Vagina (tissue), 2 donors: ENCODE measurements at regions not wholly inside any gene's neighbourhood (a gene's known extent, or its start where the extent isn't known, plus 50 kb on each side); places are given as distances from the start of the nearest gene placed in this dataset.

Experiments
- DNase-seq, 2 donors: peaks; one replicate each; pipeline ENCODE4 v3.0.0-alpha.2; 2017; ENCODE audit errors: extremely low spot score in 2 of 2
- H3K27ac ChIP-seq: fragments of 200-600 bp; sonication (generic); one replicate; pipeline ENCODE4 v1.5.1; 2019
- H3K27me3 ChIP-seq: fragments of 200-600 bp; sonication (generic); one replicate; pipeline ENCODE4 v1.5.1; 2019
- H3K36me3 ChIP-seq, 2 donors: fragments of 200-600 bp; sonication (generic); one replicate each; pipeline ENCODE4 v1.5.1; 2017 to 2019
- H3K4me1 ChIP-seq: fragments of 200-600 bp; sonication (generic); one replicate; pipeline ENCODE4 v1.5.1; 2019
- H3K4me3 ChIP-seq, 2 donors: fragments of 200-600 bp; sonication (generic); 1 replicate in 1 of 2; 2 replicates in 1 of 2; pipeline ENCODE4 v1.5.1; 2016 to 2019
- H3K9me3 ChIP-seq: fragments of 200-600 bp; sonication (generic); one replicate; pipeline ENCODE4 v1.5.1; 2019
- POLR2A ChIP-seq, 2 donors: fragments of 450-650 bp; IDR thresholded peaks; one replicate each; pipeline ENCODE4 v1.6.1; 2017; ENCODE audit warnings: antibody characterized with exemption in 2 of 2, mild to moderate bottlenecking in 2 of 2, moderate library complexity in 2 of 2
- POLR2AphosphoS5 ChIP-seq, 2 donors: sonication (generic); formaldehyde crosslinking; IDR thresholded peaks; one replicate each; pipeline ENCODE4 v1.9.0; 2017; ENCODE audit warnings: antibody characterized with exemption in 2 of 2, mild to moderate bottlenecking in 2 of 2, low read depth in 1 of 2; ENCODE audit not compliant: insufficient read depth in 1 of 2
- intact Hi-C: fragments of 100-400 bp; cut with DNase I; formaldehyde crosslinking; loops from one replicate; pipeline ENCODE4 v1.15.1; 2023
- TF ChIP-seq, protein P1 (sequence below), 3 experiments: fragments of 450-650 bp in 2 of 3; fragments of 200-600 bp in 1 of 3; sonication (generic) in 1 of 3; IDR thresholded peaks; one replicate each; pipeline ENCODE4 v1.5.1; 2017 to 2019; ENCODE audit warnings: antibody characterized with exemption in 3 of 3, mild to moderate bottlenecking in 2 of 3, moderate library complexity in 2 of 3

DNA sequence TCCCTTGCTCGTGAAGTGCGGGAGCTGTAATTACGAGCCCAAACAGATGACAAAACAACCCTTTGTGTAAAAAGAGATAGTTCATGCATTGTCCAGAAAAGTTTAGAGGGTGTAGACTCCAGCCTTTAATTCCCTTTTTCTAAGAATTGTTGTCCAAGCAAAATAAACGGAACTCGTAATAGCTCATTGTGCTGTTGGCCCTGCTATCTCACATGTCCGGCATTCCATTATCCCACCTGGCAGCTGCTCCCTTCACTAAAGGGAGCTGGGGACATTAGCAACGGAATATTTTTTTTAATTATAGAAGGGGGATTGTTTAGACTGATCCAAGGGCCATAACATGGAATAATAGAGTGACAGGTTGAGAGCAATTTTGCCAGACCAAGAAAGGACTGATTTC lies 277.5 kb upstream of the TBX3 start:
- no peak for DNase-seq
- Histone ChIP-seq H3K9me3 (no peaks in the 10 kb centered on the region), H3K36me3 (no peaks in the 10 kb centered on the region), H3K4me3 (no peak overlapping the region), H3K4me1 (no peaks in the 10 kb centered on the region), H3K27me3 (no peaks in the 10 kb centered on the region), H3K27ac (no peak overlapping the region)
- TF ChIP-seq, protein P1, sequence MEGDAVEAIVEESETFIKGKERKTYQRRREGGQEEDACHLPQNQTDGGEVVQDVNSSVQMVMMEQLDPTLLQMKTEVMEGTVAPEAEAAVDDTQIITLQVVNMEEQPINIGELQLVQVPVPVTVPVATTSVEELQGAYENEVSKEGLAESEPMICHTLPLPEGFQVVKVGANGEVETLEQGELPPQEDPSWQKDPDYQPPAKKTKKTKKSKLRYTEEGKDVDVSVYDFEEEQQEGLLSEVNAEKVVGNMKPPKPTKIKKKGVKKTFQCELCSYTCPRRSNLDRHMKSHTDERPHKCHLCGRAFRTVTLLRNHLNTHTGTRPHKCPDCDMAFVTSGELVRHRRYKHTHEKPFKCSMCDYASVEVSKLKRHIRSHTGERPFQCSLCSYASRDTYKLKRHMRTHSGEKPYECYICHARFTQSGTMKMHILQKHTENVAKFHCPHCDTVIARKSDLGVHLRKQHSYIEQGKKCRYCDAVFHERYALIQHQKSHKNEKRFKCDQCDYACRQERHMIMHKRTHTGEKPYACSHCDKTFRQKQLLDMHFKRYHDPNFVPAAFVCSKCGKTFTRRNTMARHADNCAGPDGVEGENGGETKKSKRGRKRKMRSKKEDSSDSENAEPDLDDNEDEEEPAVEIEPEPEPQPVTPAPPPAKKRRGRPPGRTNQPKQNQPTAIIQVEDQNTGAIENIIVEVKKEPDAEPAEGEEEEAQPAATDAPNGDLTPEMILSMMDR (IDR thresholded peaks at IDR 0.05) = no peak
- no peak for TF ChIP-seq POLR2A (IDR thresholded peaks at IDR 0.05)
- no peak for TF ChIP-seq POLR2AphosphoS5 (IDR thresholded peaks at IDR 0.05; ENCODE audit: insufficient read depth in 1 of 2, low read depth in 1 of 2)
- intact Hi-C loops = no loop called here

DNA sequence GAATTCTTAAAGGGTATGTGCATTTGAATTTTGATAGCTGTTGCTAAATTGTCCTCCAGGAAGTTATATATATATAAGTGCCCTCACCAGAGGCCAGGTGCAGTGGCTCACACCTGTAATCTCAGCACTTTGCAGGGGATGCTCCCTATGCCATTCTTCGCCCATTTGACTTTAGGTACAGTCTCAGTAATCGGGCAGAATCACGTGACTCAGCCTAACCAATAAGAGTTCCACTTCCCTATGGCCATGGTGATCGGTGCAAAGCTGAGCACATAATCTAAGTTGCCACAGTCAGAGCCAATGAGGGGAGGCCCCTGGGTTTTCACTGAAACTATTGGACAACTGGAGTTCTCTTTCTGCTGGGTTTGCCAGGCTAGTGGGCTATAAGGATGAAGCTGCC lies 274.6 kb upstream of the TBX3 start:
- no peaks in the 10 kb centered on the region for H3K27me3 ChIP-seq
- TF ChIP-seq POLR2A (IDR thresholded peaks at IDR 0.05) (no peak), POLR2AphosphoS5 (IDR thresholded peaks at IDR 0.05; ENCODE audit: insufficient read depth in 1 of 2, low read depth in 1 of 2) (no peak)
- TF ChIP-seq, protein P1 (IDR thresholded peaks at IDR 0.05) = no peak
- intact Hi-C loops = no loop called here

DNA sequence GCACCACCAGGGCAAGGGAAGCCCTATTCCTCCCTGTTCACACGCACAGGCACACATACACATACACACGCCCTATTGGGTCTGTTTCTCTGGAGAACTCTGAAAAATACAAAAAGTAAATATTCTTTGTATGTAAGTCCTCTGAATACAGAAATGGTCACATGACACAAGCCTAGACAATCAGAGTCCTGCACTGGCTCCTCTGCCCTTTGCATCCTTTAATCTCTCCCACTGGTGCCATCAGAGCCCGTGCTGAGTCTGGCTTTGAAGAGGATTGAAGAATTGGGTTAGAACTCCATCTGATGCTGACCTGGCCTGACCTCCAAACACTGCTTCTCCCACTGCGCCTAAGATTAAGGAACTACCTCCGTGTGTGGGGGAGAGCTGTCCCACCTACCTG lies 273.2 kb upstream of the TBX3 start:
- Histone ChIP-seq H3K4me1 (no peaks in the 10 kb centered on the region), H3K36me3 (no peaks in the 10 kb centered on the region), H3K27ac (no peak overlapping the region), H3K9me3 (no peaks in the 10 kb centered on the region), H3K4me3 (no peak overlapping the region), H3K27me3 (no peaks in the 10 kb centered on the region)
- DNase-seq = no peak
- TF ChIP-seq POLR2A (IDR thresholded peaks at IDR 0.05) = no peak
- TF ChIP-seq, protein P1 (IDR thresholded peaks at IDR 0.05) = no peak
- TF ChIP-seq POLR2AphosphoS5 (IDR thresholded peaks at IDR 0.05; ENCODE audit: insufficient read depth in 1 of 2, low read depth in 1 of 2) = no peak
- intact Hi-C loops = no loop called here

More for the DNA sequence above, 274.6 kb upstream of the TBX3 start:
- Histone ChIP-seq H3K4me3 (no peak overlapping the region), H3K36me3 (no peaks in the 10 kb centered on the region), H3K27ac (no peak overlapping the region), H3K4me1 (no peaks in the 10 kb centered on the region), H3K9me3 (no peaks in the 10 kb centered on the region)
- DNase-seq = no peak

DNA sequence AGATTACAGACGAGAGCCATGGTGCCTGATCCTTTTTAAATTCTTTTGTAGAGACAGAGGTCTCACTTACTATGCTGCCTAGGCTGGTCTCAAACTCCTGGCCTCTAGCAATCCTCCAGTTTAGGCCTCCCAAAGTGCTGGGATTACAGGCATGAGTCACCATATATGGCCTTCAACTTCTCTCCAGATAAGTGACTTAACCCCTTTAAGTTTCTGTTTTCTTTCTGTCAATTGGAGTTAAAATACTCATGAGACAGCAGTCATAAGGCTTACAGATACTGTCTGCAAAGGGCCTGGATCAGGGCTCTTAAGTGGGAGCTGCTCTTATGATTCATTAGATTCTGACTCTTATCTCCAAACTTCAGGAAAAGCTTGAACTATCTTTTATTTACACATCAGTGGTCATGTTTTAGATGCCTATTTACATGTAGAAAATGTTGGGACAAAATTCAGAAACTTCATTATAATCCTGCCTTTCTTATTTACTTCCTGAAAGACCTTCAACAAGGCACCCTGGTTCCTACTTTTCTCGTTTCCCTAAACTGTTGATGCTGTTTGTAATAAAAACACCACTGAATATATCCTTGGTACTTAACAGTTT lies 271.5 kb upstream of the TBX3 start:
- no peak overlapping the region for H3K27ac ChIP-seq
- no peaks in the 10 kb centered on the region for H3K4me1 ChIP-seq
- no peaks in the 10 kb centered on the region for H3K27me3 ChIP-seq
- no peaks in the 10 kb centered on the region for H3K9me3 ChIP-seq
- intact Hi-C loops = no loop called here
- DNase-seq = no peak
- TF ChIP-seq POLR2A (IDR thresholded peaks at IDR 0.05) = no peak
- TF ChIP-seq, protein P1 (IDR thresholded peaks at IDR 0.05) = no peak
- TF ChIP-seq POLR2AphosphoS5 (IDR thresholded peaks at IDR 0.05; ENCODE audit: insufficient read depth in 1 of 2, low read depth in 1 of 2) = no peak
- H3K4me3 ChIP-seq = no peak overlapping the region
- no peaks in the 10 kb centered on the region for H3K36me3 ChIP-seq

DNA sequence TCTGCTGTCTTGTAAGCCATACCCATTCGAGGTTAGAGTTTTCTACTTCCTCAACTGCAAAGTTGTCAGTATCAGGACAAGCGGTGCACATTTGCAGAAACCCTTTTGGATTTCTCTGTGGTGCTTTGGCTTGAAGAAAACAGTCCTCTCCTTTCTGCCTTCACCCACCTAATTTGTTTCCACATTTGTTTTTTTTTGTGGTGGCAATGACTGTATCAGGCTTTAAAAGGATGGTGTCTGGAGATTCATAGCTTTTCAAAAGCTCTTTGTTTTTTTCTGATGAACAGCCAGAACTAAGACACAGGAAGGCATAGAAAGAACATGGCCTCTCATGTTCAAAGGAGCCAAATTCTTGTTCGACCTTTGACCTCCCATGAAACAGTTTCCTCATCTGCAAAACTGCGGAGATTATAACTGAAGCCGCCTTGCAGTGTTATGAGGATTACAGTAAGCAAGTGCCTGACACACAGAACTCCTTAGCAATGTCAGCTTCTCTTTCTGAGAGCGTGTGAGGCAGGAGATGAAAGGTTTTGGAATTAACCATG lies 270.6 kb upstream of the TBX3 start:
- H3K36me3 ChIP-seq = no peaks in the 10 kb centered on the region
- H3K4me3 ChIP-seq = no peak overlapping the region
- H3K27ac ChIP-seq = no peak overlapping the region
- H3K27me3 ChIP-seq = no peaks in the 10 kb centered on the region
- no peaks in the 10 kb centered on the region for H3K4me1 ChIP-seq
- TF ChIP-seq POLR2A (IDR thresholded peaks at IDR 0.05) (no peak), POLR2AphosphoS5 (IDR thresholded peaks at IDR 0.05; ENCODE audit: insufficient read depth in 1 of 2, low read depth in 1 of 2) (no peak)
- TF ChIP-seq, protein P1 (IDR thresholded peaks at IDR 0.05) = no peak
- intact Hi-C loops = no loop called here
- no peaks in the 10 kb centered on the region for H3K9me3 ChIP-seq
- DNase-seq = no peak
